CD4-positive, alpha-beta T cell (primary cell): ENCODE measurements at regions not wholly inside any gene's neighbourhood (a gene's known extent, or its start where the extent isn't known, plus 50 kb on each side); places are given as distances from the start of the nearest gene placed in this dataset.
"Not testable (repeated sequence)": the region's sequence is repeated elsewhere in the genome, so short reads cannot be mapped to it uniquely, and the experiment has no call there.

Source experiments
- ATAC-seq: fragments of 200-7000 bp; cut with Tn5 transposase; one replicate; pipeline ENCODE4 v1.10.0; 2022; ENCODE audit warnings: mild to moderate bottlenecking; ENCODE audit not compliant: poor library complexity
- CTCF ChIA-PET: fragments of 350-600 bp; sonication (Branson Sonifier 250); formaldehyde crosslinking; loops from one replicate; lab custom pipeline; 2021; ENCODE audit warnings: antibody characterized with exemption, inconsistent platforms; lab: Charles Lee
- POLR2A ChIA-PET: fragments of 350-600 bp; sonication (Branson Sonifier 250); formaldehyde crosslinking; loops from one replicate; lab custom pipeline; 2021; ENCODE audit warnings: antibody characterized with exemption, inconsistent platforms; lab: Charles Lee
- DNase-seq, 14 experiments: peaks; one replicate each; pipeline ENCODE4 v3.0.0-alpha.2; 2013 to 2020; ENCODE audit warnings: mixed read lengths in 2 of 14
- H3K27ac ChIP-seq, 2 donors: one replicate each; pipeline versions ENCODE4 v1.5.1 to v1.7.0; 2013; ENCODE audit warnings: low read length in 2 of 2, low read depth in 1 of 2, mild to moderate bottlenecking in 1 of 2
- H3K27me3 ChIP-seq, 2 experiments: 1 replicate in 1 of 2; 2 replicates in 1 of 2; pipeline versions ENCODE4 v1.6.1 to v1.7.0; 2013; ENCODE audit warnings: low read length in 2 of 2, control low read depth in 1 of 2, mild to moderate bottlenecking in 1 of 2, moderate library complexity in 1 of 2; ENCODE audit not compliant: insufficient read depth in 2 of 2, control insufficient read depth in 1 of 2
- H3K36me3 ChIP-seq: one replicate; pipeline ENCODE4 v1.6.1; 2013; ENCODE audit warnings: low read length, control low read depth; ENCODE audit not compliant: insufficient read depth
- H3K4me1 ChIP-seq: one replicate; pipeline ENCODE4 v1.6.1; 2013; ENCODE audit warnings: low read length, control low read depth; ENCODE audit not compliant: insufficient read depth
- H3K4me3 ChIP-seq: one replicate; pipeline ENCODE4 v1.5.1; 2013; ENCODE audit warnings: mild to moderate bottlenecking, low read length, moderate library complexity
- H3K9me3 ChIP-seq, 2 experiments: 1 replicate in 1 of 2; 2 replicates in 1 of 2; pipeline versions ENCODE4 v1.6.1 to v1.7.0; 2013; ENCODE audit warnings: low read length in 2 of 2, mild to moderate bottlenecking in 2 of 2, control low read depth in 1 of 2, moderate library complexity in 1 of 2; ENCODE audit not compliant: control insufficient read depth in 1 of 2, insufficient read depth in 1 of 2
- H3K27ac Mint-ChIP-seq: one replicate; pipeline ENCODE4 v1.8.0; 2020; ENCODE audit warnings: mixed read lengths
- H3K27me3 Mint-ChIP-seq: one replicate; pipeline ENCODE4 v1.8.0; 2021; ENCODE audit warnings: mixed read lengths
- H3K36me3 Mint-ChIP-seq: one replicate; pipeline ENCODE4 v1.8.0; 2021; ENCODE audit warnings: low read depth, mixed read lengths
- H3K4me1 Mint-ChIP-seq: one replicate; pipeline ENCODE4 v1.8.0; 2021; ENCODE audit warnings: low read depth, mixed read lengths
- H3K4me3 Mint-ChIP-seq: one replicate; pipeline ENCODE4 v1.8.0; 2020; ENCODE audit warnings: mild to moderate bottlenecking, mixed read lengths
- H3K9me3 Mint-ChIP-seq: one replicate; pipeline ENCODE4 v1.8.0; 2020; ENCODE audit warnings: mixed read lengths
- CTCF ChIP-seq: fragments of 200-600 bp; IDR thresholded peaks from one replicate; pipeline ENCODE4 v1.8.0; 2022; ENCODE audit warnings: antibody characterized with exemption, mild to moderate bottlenecking
- intact Hi-C, 2 experiments: fragments of 100-400 bp; cut with DNase I in 1 of 2; cut with micrococcal nuclease in 1 of 2; formaldehyde crosslinking; loops; one replicate each; pipeline versions ENCODE4 v1.15.1 to v1.9.0; 2023 to 2025; cut with DNase I, micrococcal nuclease

GRCh38 chr7:53476566-53476965 is 441.1 kb downstream of the POM121L12 start:
- Histone ChIP-seq H3K4me3 (no peak overlapping the region), H3K27ac (no peak overlapping the region), H3K9me3 (peaks cover 0 to 3% of the 10 kb centered on the region in 2 experiments), H3K4me1 (no peaks in the 10 kb centered on the region), H3K36me3 (no peaks in the 10 kb centered on the region), H3K27me3 (no peaks in the 10 kb centered on the region)
- TF ChIP-seq CTCF, result no peak
- ATAC-seq (no peak), DNase-seq (no peak)
- no peak overlapping the region for H3K27ac Mint-ChIP-seq
- H3K4me3 Mint-ChIP-seq, result no peak overlapping the region
- no peaks in the 10 kb centered on the region for H3K36me3 Mint-ChIP-seq
- H3K9me3 Mint-ChIP-seq, result peaks cover 20% of the 10 kb centered on the region
- intact Hi-C loops, result no loop called here
- ChIA-PET CTCF (no interaction called here), POLR2A (no interaction called here)
- no peaks in the 10 kb centered on the region for H3K4me1 Mint-ChIP-seq
- no peaks in the 10 kb centered on the region for H3K27me3 Mint-ChIP-seq

- Mint-ChIP-seq H3K27ac (no peak overlapping the region), H3K4me3 (no peak overlapping the region), H3K36me3 (no peaks in the 10 kb centered on the region), H3K4me1 (no peaks in the 10 kb centered on the region), H3K9me3 (peaks cover 34% of the 10 kb centered on the region), H3K27me3 (no peaks in the 10 kb centered on the region)
- no peak for DNase-seq
- ATAC-seq, result no peak
- TF ChIP-seq CTCF, result no peak
- CTCF ChIA-PET, result no interaction called here
- no peak overlapping the region for H3K4me3 ChIP-seq
- no peak overlapping the region for H3K27ac ChIP-seq
- POLR2A ChIA-PET, result no interaction called here
- peaks cover 0 to 5% of the 10 kb centered on the region in 2 experiments for H3K9me3 ChIP-seq
- H3K36me3 ChIP-seq, result no peaks in the 10 kb centered on the region
- H3K4me1 ChIP-seq, result no peaks in the 10 kb centered on the region
- no peaks in the 10 kb centered on the region for H3K27me3 ChIP-seq
- intact Hi-C loops, result no loop called here
These were observed 449.9 kb downstream of the POM121L12 start for GRCh38 chr7:53485354-53485753.

- ChIA-PET CTCF (no interaction called here), POLR2A (no interaction called here)
- peaks cover 0 to 8% of the 10 kb centered on the region in 2 experiments for H3K9me3 ChIP-seq
- Mint-ChIP-seq H3K4me3 (no peak overlapping the region), H3K9me3 (peaks cover 29% of the 10 kb centered on the region), H3K27me3 (no peaks in the 10 kb centered on the region), H3K27ac (no peak overlapping the region), H3K4me1 (no peaks in the 10 kb centered on the region), H3K36me3 (no peaks in the 10 kb centered on the region)
- no peaks in the 10 kb centered on the region for H3K4me1 ChIP-seq
- H3K27ac ChIP-seq, result no peak overlapping the region
- H3K36me3 ChIP-seq, result no peaks in the 10 kb centered on the region
- no peak for ATAC-seq
- no peak for TF ChIP-seq CTCF
- H3K27me3 ChIP-seq, result no peaks in the 10 kb centered on the region
- intact Hi-C loops, result no loop called here
- no peak for DNase-seq
- no peak overlapping the region for H3K4me3 ChIP-seq
These were observed 455.6 kb downstream of the POM121L12 start for GRCh38 chr7:53491051-53491450.

GRCh38 chr7:53495181-53495580 is 459.7 kb downstream of the POM121L12 start:
- DNase-seq, H3K9me3 ChIP-seq, POLR2A ChIA-PET, H3K27ac ChIP-seq, H3K27me3 ChIP-seq, CTCF ChIA-PET, H3K27ac Mint-ChIP-seq, H3K27me3 Mint-ChIP-seq, ATAC-seq, H3K4me3 Mint-ChIP-seq, H3K4me3 ChIP-seq, H3K36me3 ChIP-seq, intact Hi-C loops, H3K4me1 ChIP-seq, H3K4me1 Mint-ChIP-seq, H3K36me3 Mint-ChIP-seq: not testable (repeated sequence)
- H3K9me3 Mint-ChIP-seq, result peaks cover 20% of the 10 kb centered on the region
